BJ (cell line): ENCODE measurements at regions not wholly inside any gene's neighbourhood (a gene's known extent, or its start where the extent isn't known, plus 50 kb on each side); places are given as distances from the start of the nearest gene placed in this dataset.
"Not testable (repeated sequence)": the region's sequence is repeated elsewhere in the genome, so short reads cannot be mapped to it uniquely, and the experiment has no call there.

ENCODE experiments used
- CTCF ChIA-PET: fragments of 350-600 bp; formaldehyde crosslinking; extraction: SDS; loops from one replicate; lab custom pipeline; 2021; ENCODE audit warnings: antibody characterized with exemption, inconsistent platforms; lab: Yijun Ruan, JAX
- POLR2A ChIA-PET: fragments of 300-600 bp; sonication (Branson Sonifier 250); formaldehyde crosslinking; extraction: SDS; loops from one replicate; lab custom pipeline; 2021; ENCODE audit warnings: antibody characterized with exemption; lab: Charles Lee
- DNase-seq: peaks from one replicate; pipeline ENCODE4 v3.0.0-alpha.2; 2011; ENCODE audit warnings: low read depth
- H3K27me3 ChIP-seq: 2 replicates; pipeline ENCODE4 v1.6.0; 2011; ENCODE audit warnings: low read length; ENCODE audit not compliant: control insufficient read depth, insufficient read depth
- H3K36me3 ChIP-seq: 2 replicates; pipeline ENCODE4 v1.5.1; 2011; ENCODE audit warnings: low read length; ENCODE audit not compliant: control insufficient read depth, insufficient read depth
- H3K4me3 ChIP-seq: 2 replicates; pipeline ENCODE4 v1.5.1; 2011; ENCODE audit warnings: low read depth, mild to moderate bottlenecking, control low read depth, low read length
- TF ChIP-seq, protein P1 (sequence below): IDR thresholded peaks from 2 replicates; pipeline ENCODE4 v1.5.1; 2011; ENCODE audit warnings: low read depth, mild to moderate bottlenecking, control low read depth, inconsistent platforms, low read length, moderate library complexity; ENCODE audit not compliant: insufficient read depth

DNA sequence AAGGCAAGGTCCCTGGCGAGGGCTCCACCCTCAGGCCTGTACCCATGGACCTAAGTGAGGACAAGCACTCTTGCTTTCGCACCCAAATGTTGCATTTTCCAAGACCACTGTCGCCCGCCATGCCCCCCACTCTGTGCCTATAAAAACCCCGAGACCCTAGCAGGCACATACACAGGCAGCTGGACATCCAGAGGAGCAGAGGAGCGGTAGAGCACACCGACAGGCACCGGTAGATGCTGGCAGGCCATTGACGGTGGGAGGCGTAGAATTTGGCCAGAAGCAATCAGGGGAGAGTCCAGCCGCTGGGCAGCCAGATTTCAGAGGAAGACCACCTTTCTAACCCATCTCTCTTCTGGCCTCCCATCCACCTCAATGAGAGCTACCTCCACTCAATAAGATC lies 715.2 kb upstream of the AADAT start:
- TF ChIP-seq, protein P1, sequence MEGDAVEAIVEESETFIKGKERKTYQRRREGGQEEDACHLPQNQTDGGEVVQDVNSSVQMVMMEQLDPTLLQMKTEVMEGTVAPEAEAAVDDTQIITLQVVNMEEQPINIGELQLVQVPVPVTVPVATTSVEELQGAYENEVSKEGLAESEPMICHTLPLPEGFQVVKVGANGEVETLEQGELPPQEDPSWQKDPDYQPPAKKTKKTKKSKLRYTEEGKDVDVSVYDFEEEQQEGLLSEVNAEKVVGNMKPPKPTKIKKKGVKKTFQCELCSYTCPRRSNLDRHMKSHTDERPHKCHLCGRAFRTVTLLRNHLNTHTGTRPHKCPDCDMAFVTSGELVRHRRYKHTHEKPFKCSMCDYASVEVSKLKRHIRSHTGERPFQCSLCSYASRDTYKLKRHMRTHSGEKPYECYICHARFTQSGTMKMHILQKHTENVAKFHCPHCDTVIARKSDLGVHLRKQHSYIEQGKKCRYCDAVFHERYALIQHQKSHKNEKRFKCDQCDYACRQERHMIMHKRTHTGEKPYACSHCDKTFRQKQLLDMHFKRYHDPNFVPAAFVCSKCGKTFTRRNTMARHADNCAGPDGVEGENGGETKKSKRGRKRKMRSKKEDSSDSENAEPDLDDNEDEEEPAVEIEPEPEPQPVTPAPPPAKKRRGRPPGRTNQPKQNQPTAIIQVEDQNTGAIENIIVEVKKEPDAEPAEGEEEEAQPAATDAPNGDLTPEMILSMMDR, result no peak
- CTCF ChIA-PET, result no interaction called here
- no peak for DNase-seq
- Histone ChIP-seq H3K4me3 (no peak overlapping the region), H3K36me3 (no peaks in the 10 kb centered on the region), H3K27me3 (no peaks in the 10 kb centered on the region)
- POLR2A ChIA-PET, result no interaction called here

GRCh38 chr4:170803492-170803891 lies 713.7 kb upstream of the AADAT start:
- POLR2A ChIA-PET, result no interaction called here
- no peaks in the 10 kb centered on the region for H3K27me3 ChIP-seq
- no peak overlapping the region for H3K4me3 ChIP-seq
- DNase-seq, result no peak
- TF ChIP-seq, protein P1, result no peak
- CTCF ChIA-PET, result interaction anchor here (0.6 kb wide), 1 partner anchor 660 kb away, joined by 4 read pairs; no protein-coding TSS in a partner anchor
- no peaks in the 10 kb centered on the region for H3K36me3 ChIP-seq

DNA sequence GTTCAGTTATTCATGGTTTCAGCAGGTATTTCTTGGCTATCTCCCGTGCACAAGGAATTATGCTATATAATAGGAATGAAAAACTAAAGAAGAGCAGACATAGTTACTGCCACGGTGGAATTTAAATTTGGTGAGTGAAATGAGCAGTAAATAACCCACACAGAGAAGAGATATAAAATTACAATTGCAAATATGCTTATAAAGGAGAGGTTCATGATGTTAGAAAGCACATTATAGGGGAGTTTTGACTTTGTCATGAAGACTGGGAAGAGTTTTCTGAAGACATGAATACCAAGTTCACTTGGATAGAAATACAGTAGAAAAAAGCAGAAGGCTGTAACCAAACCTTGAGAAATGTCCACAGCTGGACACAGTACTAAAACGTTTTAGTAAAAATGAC lies 712.0 kb upstream of the AADAT start:
- TF ChIP-seq, protein P1, result no peak
- H3K4me3 ChIP-seq, result no peak overlapping the region
- no peaks in the 10 kb centered on the region for H3K36me3 ChIP-seq
- no peaks in the 10 kb centered on the region for H3K27me3 ChIP-seq
- ChIA-PET CTCF (no interaction called here), POLR2A (no interaction called here)
- DNase-seq, result no peak

- TF ChIP-seq, protein P1, result no peak
- DNase-seq, result no peak
- no peaks in the 10 kb centered on the region for H3K36me3 ChIP-seq
- CTCF ChIA-PET, result no interaction called here
- no peaks in the 10 kb centered on the region for H3K27me3 ChIP-seq
- POLR2A ChIA-PET, result no interaction called here
- H3K4me3 ChIP-seq, result no peak overlapping the region
These were observed 704.8 kb upstream of the AADAT start for GRCh38 chr4:170794525-170794924.

DNA sequence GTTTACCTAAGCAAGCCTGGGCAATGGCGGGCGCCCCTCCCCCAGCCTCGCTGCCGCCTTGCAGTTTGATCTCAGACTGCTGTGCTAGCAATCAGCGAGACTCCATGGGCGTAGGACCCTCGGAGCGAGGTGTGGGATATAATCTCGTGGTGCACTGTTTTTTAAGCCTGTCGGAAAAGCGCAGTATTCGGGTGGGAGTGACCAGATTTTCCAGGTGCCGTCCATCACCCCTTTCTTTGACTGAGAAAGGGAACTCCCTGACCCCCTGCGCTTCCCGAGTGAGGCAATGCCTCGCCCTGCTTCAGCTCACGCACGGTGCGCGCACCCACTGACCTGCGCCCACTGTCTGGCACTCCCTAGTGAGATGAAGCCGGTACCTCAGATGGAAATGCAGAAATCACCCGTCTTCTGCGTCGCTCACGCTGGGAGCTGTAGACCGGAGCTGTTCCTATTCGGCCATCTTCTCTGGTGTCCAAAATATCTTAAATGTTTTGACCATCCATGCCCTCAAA lies 698.8 kb upstream of the AADAT start:
- CTCF ChIA-PET, result not testable (repeated sequence)

DNA sequence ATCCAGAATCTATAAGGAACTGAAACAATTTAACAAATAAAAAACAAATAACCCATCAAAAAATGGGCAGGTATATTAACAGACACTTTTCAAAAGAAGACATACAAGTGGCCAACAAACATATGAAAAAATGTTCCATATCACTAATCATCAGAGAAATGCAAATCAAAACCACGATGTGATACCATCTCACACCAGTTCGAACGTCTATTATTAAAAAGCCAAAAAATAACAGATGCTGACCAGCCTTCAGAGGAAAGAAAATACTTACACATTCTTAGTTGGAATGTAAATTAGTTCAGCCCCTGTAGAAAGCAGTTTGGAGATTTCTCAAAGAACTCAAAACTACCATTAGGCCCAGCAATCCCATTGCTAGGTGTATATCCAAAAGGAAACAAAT lies 687.9 kb upstream of the AADAT start:
- POLR2A ChIA-PET, result no interaction called here

More for the DNA sequence above, 698.8 kb upstream of the AADAT start:
- H3K36me3 ChIP-seq, DNase-seq, H3K27me3 ChIP-seq, H3K4me3 ChIP-seq, POLR2A ChIA-PET: not testable (repeated sequence)

More for the DNA sequence above, 687.9 kb upstream of the AADAT start:
- CTCF ChIA-PET, result no interaction called here
- TF ChIP-seq, protein P1, result no peak
- H3K4me3 ChIP-seq, result no peak overlapping the region
- no peak for DNase-seq
- H3K36me3 ChIP-seq, result no peaks in the 10 kb centered on the region
- no peaks in the 10 kb centered on the region for H3K27me3 ChIP-seq
